ENCODE measurements at regions not wholly inside any gene's neighbourhood (a gene's known extent, or its start where the extent isn't known, plus 50 kb on each side); places are given as distances from the start of the nearest gene placed in this dataset.

DNA sequence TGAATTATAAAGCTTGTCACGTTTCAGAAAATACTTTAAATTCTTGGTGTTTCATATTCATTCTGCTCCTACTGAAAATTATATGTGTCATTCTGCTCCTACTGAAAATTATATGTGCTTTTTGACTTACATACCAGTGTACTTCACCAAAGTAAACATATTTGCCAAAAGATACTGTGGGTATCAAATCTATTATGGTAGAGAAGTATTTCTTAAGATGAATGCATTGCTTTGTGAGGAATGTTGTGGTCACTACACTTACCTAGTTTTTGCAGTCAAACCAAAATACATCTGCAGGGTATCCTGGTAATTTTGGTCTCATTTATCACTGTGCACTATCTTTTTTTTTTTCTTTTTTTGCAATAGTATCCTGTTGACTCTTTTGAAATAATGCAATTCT is 287.7 kb upstream of the MAD2L1 start:
- H3K27me3 ChIP-seq (ENCODE audit: insufficient read depth) = no peaks in the 10 kb centered on the region
- no peaks in the 10 kb centered on the region for H3K9me2 ChIP-seq (ENCODE audit: insufficient read depth)
- no peak overlapping the region for H3K4me3 ChIP-seq
- H3K4me3 Mint-ChIP-seq = no peak overlapping the region
- no peak for TF ChIP-seq POLR2AphosphoS5 (IDR thresholded peaks at IDR 0.05; ENCODE audit: low read depth)
- TF ChIP-seq, protein P1, sequence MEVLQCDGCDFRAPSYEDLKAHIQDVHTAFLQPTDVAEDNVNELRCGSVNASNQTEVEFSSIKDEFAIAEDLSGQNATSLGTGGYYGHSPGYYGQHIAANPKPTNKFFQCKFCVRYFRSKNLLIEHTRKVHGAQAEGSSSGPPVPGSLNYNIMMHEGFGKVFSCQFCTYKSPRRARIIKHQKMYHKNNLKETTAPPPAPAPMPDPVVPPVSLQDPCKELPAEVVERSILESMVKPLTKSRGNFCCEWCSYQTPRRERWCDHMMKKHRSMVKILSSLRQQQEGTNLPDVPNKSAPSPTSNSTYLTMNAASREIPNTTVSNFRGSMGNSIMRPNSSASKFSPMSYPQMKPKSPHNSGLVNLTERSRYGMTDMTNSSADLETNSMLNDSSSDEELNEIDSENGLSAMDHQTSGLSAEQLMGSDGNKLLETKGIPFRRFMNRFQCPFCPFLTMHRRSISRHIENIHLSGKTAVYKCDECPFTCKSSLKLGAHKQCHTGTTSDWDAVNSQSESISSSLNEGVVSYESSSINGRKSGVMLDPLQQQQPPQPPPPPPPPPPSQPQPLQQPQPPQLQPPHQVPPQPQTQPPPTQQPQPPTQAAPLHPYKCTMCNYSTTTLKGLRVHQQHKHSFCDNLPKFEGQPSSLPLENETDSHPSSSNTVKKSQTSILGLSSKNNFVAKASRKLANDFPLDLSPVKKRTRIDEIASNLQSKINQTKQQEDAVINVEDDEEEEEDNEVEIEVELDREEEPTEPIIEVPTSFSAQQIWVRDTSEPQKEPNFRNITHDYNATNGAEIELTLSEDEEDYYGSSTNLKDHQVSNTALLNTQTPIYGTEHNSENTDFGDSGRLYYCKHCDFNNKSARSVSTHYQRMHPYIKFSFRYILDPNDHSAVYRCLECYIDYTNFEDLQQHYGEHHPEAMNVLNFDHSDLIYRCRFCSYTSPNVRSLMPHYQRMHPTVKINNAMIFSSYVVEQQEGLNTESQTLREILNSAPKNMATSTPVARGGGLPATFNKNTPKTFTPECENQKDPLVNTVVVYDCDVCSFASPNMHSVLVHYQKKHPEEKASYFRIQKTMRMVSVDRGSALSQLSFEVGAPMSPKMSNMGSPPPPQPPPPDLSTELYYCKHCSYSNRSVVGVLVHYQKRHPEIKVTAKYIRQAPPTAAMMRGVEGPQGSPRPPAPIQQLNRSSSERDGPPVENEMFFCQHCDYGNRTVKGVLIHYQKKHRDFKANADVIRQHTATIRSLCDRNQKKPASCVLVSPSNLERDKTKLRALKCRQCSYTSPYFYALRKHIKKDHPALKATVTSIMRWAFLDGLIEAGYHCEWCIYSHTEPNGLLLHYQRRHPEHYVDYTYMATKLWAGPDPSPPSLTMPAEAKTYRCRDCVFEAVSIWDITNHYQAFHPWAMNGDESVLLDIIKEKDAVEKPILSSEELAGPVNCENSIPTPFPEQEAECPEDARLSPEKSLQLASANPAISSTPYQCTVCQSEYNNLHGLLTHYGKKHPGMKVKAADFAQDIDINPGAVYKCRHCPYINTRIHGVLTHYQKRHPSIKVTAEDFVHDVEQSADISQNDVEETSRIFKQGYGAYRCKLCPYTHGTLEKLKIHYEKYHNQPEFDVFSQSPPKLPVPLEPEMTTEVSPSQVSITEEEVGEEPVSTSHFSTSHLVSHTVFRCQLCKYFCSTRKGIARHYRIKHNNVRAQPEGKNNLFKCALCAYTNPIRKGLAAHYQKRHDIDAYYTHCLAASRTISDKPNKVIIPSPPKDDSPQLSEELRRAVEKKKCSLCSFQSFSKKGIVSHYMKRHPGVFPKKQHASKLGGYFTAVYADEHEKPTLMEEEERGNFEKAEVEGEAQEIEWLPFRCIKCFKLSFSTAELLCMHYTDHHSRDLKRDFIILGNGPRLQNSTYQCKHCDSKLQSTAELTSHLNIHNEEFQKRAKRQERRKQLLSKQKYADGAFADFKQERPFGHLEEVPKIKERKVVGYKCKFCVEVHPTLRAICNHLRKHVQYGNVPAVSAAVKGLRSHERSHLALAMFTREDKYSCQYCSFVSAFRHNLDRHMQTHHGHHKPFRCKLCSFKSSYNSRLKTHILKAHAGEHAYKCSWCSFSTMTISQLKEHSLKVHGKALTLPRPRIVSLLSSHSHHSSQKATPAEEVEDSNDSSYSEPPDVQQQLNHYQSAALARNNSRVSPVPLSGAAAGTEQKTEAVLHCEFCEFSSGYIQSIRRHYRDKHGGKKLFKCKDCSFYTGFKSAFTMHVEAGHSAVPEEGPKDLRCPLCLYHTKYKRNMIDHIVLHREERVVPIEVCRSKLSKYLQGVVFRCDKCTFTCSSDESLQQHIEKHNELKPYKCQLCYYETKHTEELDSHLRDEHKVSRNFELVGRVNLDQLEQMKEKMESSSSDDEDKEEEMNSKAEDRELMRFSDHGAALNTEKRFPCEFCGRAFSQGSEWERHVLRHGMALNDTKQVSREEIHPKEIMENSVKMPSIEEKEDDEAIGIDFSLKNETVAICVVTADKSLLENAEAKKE (CRISPR knock-in tag; IDR thresholded peaks at IDR 0.05) = no peak
- TF ChIP-seq, protein P2, sequence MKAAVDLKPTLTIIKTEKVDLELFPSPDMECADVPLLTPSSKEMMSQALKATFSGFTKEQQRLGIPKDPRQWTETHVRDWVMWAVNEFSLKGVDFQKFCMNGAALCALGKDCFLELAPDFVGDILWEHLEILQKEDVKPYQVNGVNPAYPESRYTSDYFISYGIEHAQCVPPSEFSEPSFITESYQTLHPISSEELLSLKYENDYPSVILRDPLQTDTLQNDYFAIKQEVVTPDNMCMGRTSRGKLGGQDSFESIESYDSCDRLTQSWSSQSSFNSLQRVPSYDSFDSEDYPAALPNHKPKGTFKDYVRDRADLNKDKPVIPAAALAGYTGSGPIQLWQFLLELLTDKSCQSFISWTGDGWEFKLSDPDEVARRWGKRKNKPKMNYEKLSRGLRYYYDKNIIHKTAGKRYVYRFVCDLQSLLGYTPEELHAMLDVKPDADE (IDR thresholded peaks at IDR 0.05) = no peak
- TF ChIP-seq EZH2phosphoT487 (IDR thresholded peaks at IDR 0.05; ENCODE audit: unreplicated experiment) = no peak
- TF ChIP-seq, protein P3, sequence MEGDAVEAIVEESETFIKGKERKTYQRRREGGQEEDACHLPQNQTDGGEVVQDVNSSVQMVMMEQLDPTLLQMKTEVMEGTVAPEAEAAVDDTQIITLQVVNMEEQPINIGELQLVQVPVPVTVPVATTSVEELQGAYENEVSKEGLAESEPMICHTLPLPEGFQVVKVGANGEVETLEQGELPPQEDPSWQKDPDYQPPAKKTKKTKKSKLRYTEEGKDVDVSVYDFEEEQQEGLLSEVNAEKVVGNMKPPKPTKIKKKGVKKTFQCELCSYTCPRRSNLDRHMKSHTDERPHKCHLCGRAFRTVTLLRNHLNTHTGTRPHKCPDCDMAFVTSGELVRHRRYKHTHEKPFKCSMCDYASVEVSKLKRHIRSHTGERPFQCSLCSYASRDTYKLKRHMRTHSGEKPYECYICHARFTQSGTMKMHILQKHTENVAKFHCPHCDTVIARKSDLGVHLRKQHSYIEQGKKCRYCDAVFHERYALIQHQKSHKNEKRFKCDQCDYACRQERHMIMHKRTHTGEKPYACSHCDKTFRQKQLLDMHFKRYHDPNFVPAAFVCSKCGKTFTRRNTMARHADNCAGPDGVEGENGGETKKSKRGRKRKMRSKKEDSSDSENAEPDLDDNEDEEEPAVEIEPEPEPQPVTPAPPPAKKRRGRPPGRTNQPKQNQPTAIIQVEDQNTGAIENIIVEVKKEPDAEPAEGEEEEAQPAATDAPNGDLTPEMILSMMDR (conservative IDR thresholded peaks at IDR 0.05; ENCODE audit: low read depth in 2 of 2) = no peak
- no peak for TF ChIP-seq NANOG (IDR thresholded peaks at IDR 0.05; ENCODE audit: borderline replicate concordance)
- TF ChIP-seq JUNB (IDR thresholded peaks at IDR 0.05; ENCODE audit: unreplicated experiment) = no peak
- no peak for TF ChIP-seq EZH2 (IDR thresholded peaks at IDR 0.05; ENCODE audit: low read depth, unreplicated experiment)
- TF ChIP-seq STAT1 (IDR thresholded peaks at IDR 0.05; ENCODE audit: unreplicated experiment) = no peak
- H3K4me2 ChIP-seq = no peak overlapping the region
- no peaks in the 10 kb centered on the region for H3K4me1 ChIP-seq (ENCODE audit: insufficient read depth)
- H3K27me3 Mint-ChIP-seq (ENCODE audit: insufficient read depth, low read depth, poor library complexity) = peaks cover 2% of the 10 kb centered on the region
- H3K36me3 Mint-ChIP-seq (ENCODE audit: low read depth) = no peaks in the 10 kb centered on the region
- no peak overlapping the region for H3K27ac Mint-ChIP-seq
- H3K4me1 Mint-ChIP-seq = no peaks in the 10 kb centered on the region; the same call in 1 of the 3 replicates
- no peaks in the 10 kb centered on the region for H3K9me3 Mint-ChIP-seq
- no peaks in the 10 kb centered on the region for H3K36me3 ChIP-seq (ENCODE audit: insufficient read depth)
- H2AFZ ChIP-seq = no peak overlapping the region
- H3K27ac ChIP-seq (ENCODE audit: low read depth) = no peak overlapping the region
- DNase-seq (ENCODE audit: low spot score) (no peak), ATAC-seq (no peak)
- H3K79me2 ChIP-seq (replicated peaks; ENCODE audit: insufficient read depth) = no peaks in the 10 kb centered on the region
- H4K20me1 ChIP-seq (replicated peaks; ENCODE audit: insufficient read depth) = no peaks in the 10 kb centered on the region
- no peaks in the 10 kb centered on the region for H3F3A ChIP-seq (replicated peaks; ENCODE audit: low read depth)
